GM23338 (cell line): ENCODE measurements at regions not wholly inside any gene's neighbourhood (a gene's known extent, or its start where the extent isn't known, plus 50 kb on each side); places are given as distances from the start of the nearest gene placed in this dataset.

Source experiments
- ATAC-seq: fragments of 200-7000 bp; cut with Tn5 transposase; 3 replicates; pipeline ENCODE4 v1.9.1; 2020
- DNase-seq: peaks from one replicate; pipeline ENCODE4 v3.0.0-alpha.2; 2015; ENCODE audit warnings: low spot score
- H2AFZ ChIP-seq: fragments of 200-600 bp; sonication (generic); 2 replicates; pipeline ENCODE4 v1.8.0; 2016; ENCODE audit warnings: antibody characterized with exemption, mild to moderate bottlenecking, moderate library complexity
- H3F3A ChIP-seq: fragments of 200-600 bp; sonication (generic); replicated peaks from 2 replicates; pipeline ENCODE4 v1.8.0; 2017; ENCODE audit warnings: antibody characterized with exemption, mixed run types, low read depth
- H3K27ac ChIP-seq: fragments of 200-600 bp; sonication (generic); 2 replicates; pipeline ENCODE4 v1.6.1; 2016; ENCODE audit warnings: low read depth
- H3K27me3 ChIP-seq: fragments of 200-600 bp; sonication (generic); 2 replicates; pipeline ENCODE4 v1.8.0; 2016; ENCODE audit warnings: mild to moderate bottlenecking, mixed run types, moderate library complexity; ENCODE audit not compliant: insufficient read depth
- H3K36me3 ChIP-seq: fragments of 200-600 bp; sonication (generic); 2 replicates; pipeline ENCODE4 v1.8.0; 2016; ENCODE audit warnings: mild to moderate bottlenecking; ENCODE audit not compliant: insufficient read depth
- H3K4me1 ChIP-seq: fragments of 200-600 bp; sonication (generic); 2 replicates; pipeline ENCODE4 v1.8.0; 2016; ENCODE audit warnings: mild to moderate bottlenecking, moderate library complexity; ENCODE audit not compliant: insufficient read depth
- H3K4me2 ChIP-seq: fragments of 200-600 bp; sonication (generic); 2 replicates; pipeline ENCODE4 v1.7.1; 2017; ENCODE audit warnings: mixed run types
- H3K4me3 ChIP-seq: fragments of 200-600 bp; sonication (generic); 2 replicates; pipeline ENCODE4 v1.6.1; 2016; ENCODE audit warnings: mixed run types
- H3K79me2 ChIP-seq: fragments of 200-600 bp; sonication (generic); replicated peaks from 2 replicates; pipeline ENCODE4 v1.8.0; 2017; ENCODE audit warnings: mild to moderate bottlenecking; ENCODE audit not compliant: insufficient read depth
- H3K9me2 ChIP-seq: fragments of 200-600 bp; sonication (generic); 2 replicates; pipeline ENCODE4 v1.8.0; 2017; ENCODE audit not compliant: insufficient read depth
- H4K20me1 ChIP-seq: fragments of 200-600 bp; sonication (generic); replicated peaks from 2 replicates; pipeline ENCODE4 v1.8.0; 2017; ENCODE audit warnings: mild to moderate bottlenecking; ENCODE audit not compliant: insufficient read depth
- H3K27ac Mint-ChIP-seq: 2 replicates; pipeline ENCODE4 v1.8.0; 2020; ENCODE audit warnings: inconsistent platforms, mild to moderate bottlenecking, moderate library complexity, mixed read lengths
- H3K27me3 Mint-ChIP-seq: 3 replicates; pipeline ENCODE4 v1.8.0; 2022; ENCODE audit warnings: low read depth, mild to moderate bottlenecking, moderate library complexity, mixed read lengths, inconsistent platforms; ENCODE audit not compliant: insufficient read depth, poor library complexity
- H3K36me3 Mint-ChIP-seq: 3 replicates; pipeline ENCODE4 v1.8.0; 2021; ENCODE audit warnings: low read depth, mild to moderate bottlenecking, inconsistent platforms, moderate library complexity, mixed read lengths
- H3K4me1 Mint-ChIP-seq: 3 replicates; pipeline ENCODE4 v1.8.0; 2020; ENCODE audit warnings: mild to moderate bottlenecking, inconsistent platforms, mixed read lengths
- H3K4me3 Mint-ChIP-seq: 3 replicates; pipeline ENCODE4 v1.8.0; 2021; ENCODE audit warnings: moderate library complexity, mild to moderate bottlenecking, inconsistent platforms, mixed read lengths
- H3K9me3 Mint-ChIP-seq: 3 replicates; pipeline ENCODE4 v1.8.0; 2020; ENCODE audit warnings: moderate library complexity, mild to moderate bottlenecking, inconsistent platforms, mixed read lengths
- CREB1 ChIP-seq: fragments of 250-450 bp; sonication (Bioruptor Pico); IDR thresholded peaks from 2 replicates; pipeline ENCODE4 v1.5.0; 2020; ENCODE audit warnings: low read depth, mild to moderate bottlenecking, moderate library complexity
- ETS1 ChIP-seq: IDR thresholded peaks from 2 replicates; pipeline ENCODE4 v1.6.1; 2016; ENCODE audit warnings: antibody characterized with exemption
- EZH2 ChIP-seq: fragments of 200-600 bp; sonication (generic); IDR thresholded peaks from one replicate; pipeline ENCODE4 v1.8.0; 2017; ENCODE audit warnings: antibody characterized with exemption, mild to moderate bottlenecking, low read depth; ENCODE audit not compliant: unreplicated experiment
- EZH2phosphoT487 ChIP-seq: fragments of 200-600 bp; sonication (generic); IDR thresholded peaks from one replicate; pipeline ENCODE4 v1.8.1; 2018; ENCODE audit warnings: antibody characterized with exemption; ENCODE audit not compliant: unreplicated experiment
- JUNB ChIP-seq: IDR thresholded peaks from one replicate; pipeline ENCODE4 v1.6.1; 2016; ENCODE audit warnings: antibody characterized with exemption; ENCODE audit not compliant: unreplicated experiment
- NANOG ChIP-seq: IDR thresholded peaks from 2 replicates; pipeline ENCODE4 v1.6.1; 2016; ENCODE audit warnings: antibody characterized with exemption, borderline replicate concordance
- POLR2AphosphoS5 ChIP-seq: IDR thresholded peaks from 2 replicates; pipeline ENCODE4 v1.6.1; 2016; ENCODE audit warnings: antibody characterized with exemption, low read depth
- REST ChIP-seq: IDR thresholded peaks from one replicate; pipeline ENCODE4 v1.6.1; 2018; ENCODE audit warnings: antibody characterized with exemption; ENCODE audit not compliant: unreplicated experiment
- STAT1 ChIP-seq: IDR thresholded peaks from one replicate; pipeline ENCODE4 v1.6.1; 2016; ENCODE audit warnings: antibody characterized with exemption; ENCODE audit not compliant: unreplicated experiment
- ZNF114 ChIP-seq: fragments of 250-450 bp; sonication (Bioruptor Pico); IDR thresholded peaks from 2 replicates; pipeline ENCODE4 v1.5.0; 2020; ENCODE audit warnings: mild to moderate bottlenecking, moderate library complexity
- ZNF331 ChIP-seq: fragments of 250-450 bp; sonication (Bioruptor Pico); IDR thresholded peaks from 2 replicates; pipeline ENCODE4 v1.5.0; 2020; ENCODE audit warnings: low read depth, mild to moderate bottlenecking, moderate library complexity
- TF ChIP-seq, protein P1 (sequence below): fragments of 250-450 bp; sonication (Bioruptor Pico); IDR thresholded peaks from 2 replicates; pipeline ENCODE4 v1.5.0; 2020; ENCODE audit warnings: mild to moderate bottlenecking, moderate library complexity
- TF ChIP-seq, protein P2 (sequence below), 2 experiments: fragments of 200-600 bp in 1 of 2; sonication (generic) in 1 of 2; conservative IDR thresholded peaks; 2 replicates each; pipeline versions ENCODE4 v1.5.1 to v1.6.1; 2016 to 2017; ENCODE audit warnings: antibody characterized with exemption in 2 of 2, low read depth in 2 of 2, mild to moderate bottlenecking in 2 of 2, moderate library complexity in 1 of 2

- Histone ChIP-seq H3K4me3 (no peak overlapping the region), H3K4me1 (no peaks in the 10 kb centered on the region), H3K9me2 (peaks cover 3% of the 10 kb centered on the region; the same call in 1 of the 2 replicates), H3K36me3 (no peaks in the 10 kb centered on the region), H3K27me3 (no peaks in the 10 kb centered on the region), H4K20me1 (no peaks in the 10 kb centered on the region), H3F3A (no peaks in the 10 kb centered on the region), H3K27ac (no peak overlapping the region), H3K79me2 (no peaks in the 10 kb centered on the region), H2AFZ (no peak overlapping the region), H3K4me2 (no peak overlapping the region)
- ATAC-seq: no peak
- DNase-seq: no peak
- Mint-ChIP-seq H3K9me3 (no peaks in the 10 kb centered on the region), H3K27ac (no peak overlapping the region), H3K4me1 (peaks cover 10% of the 10 kb centered on the region), H3K27me3 (no peaks in the 10 kb centered on the region), H3K36me3 (no peaks in the 10 kb centered on the region), H3K4me3 (no peak overlapping the region)
- TF ChIP-seq, protein P1, sequence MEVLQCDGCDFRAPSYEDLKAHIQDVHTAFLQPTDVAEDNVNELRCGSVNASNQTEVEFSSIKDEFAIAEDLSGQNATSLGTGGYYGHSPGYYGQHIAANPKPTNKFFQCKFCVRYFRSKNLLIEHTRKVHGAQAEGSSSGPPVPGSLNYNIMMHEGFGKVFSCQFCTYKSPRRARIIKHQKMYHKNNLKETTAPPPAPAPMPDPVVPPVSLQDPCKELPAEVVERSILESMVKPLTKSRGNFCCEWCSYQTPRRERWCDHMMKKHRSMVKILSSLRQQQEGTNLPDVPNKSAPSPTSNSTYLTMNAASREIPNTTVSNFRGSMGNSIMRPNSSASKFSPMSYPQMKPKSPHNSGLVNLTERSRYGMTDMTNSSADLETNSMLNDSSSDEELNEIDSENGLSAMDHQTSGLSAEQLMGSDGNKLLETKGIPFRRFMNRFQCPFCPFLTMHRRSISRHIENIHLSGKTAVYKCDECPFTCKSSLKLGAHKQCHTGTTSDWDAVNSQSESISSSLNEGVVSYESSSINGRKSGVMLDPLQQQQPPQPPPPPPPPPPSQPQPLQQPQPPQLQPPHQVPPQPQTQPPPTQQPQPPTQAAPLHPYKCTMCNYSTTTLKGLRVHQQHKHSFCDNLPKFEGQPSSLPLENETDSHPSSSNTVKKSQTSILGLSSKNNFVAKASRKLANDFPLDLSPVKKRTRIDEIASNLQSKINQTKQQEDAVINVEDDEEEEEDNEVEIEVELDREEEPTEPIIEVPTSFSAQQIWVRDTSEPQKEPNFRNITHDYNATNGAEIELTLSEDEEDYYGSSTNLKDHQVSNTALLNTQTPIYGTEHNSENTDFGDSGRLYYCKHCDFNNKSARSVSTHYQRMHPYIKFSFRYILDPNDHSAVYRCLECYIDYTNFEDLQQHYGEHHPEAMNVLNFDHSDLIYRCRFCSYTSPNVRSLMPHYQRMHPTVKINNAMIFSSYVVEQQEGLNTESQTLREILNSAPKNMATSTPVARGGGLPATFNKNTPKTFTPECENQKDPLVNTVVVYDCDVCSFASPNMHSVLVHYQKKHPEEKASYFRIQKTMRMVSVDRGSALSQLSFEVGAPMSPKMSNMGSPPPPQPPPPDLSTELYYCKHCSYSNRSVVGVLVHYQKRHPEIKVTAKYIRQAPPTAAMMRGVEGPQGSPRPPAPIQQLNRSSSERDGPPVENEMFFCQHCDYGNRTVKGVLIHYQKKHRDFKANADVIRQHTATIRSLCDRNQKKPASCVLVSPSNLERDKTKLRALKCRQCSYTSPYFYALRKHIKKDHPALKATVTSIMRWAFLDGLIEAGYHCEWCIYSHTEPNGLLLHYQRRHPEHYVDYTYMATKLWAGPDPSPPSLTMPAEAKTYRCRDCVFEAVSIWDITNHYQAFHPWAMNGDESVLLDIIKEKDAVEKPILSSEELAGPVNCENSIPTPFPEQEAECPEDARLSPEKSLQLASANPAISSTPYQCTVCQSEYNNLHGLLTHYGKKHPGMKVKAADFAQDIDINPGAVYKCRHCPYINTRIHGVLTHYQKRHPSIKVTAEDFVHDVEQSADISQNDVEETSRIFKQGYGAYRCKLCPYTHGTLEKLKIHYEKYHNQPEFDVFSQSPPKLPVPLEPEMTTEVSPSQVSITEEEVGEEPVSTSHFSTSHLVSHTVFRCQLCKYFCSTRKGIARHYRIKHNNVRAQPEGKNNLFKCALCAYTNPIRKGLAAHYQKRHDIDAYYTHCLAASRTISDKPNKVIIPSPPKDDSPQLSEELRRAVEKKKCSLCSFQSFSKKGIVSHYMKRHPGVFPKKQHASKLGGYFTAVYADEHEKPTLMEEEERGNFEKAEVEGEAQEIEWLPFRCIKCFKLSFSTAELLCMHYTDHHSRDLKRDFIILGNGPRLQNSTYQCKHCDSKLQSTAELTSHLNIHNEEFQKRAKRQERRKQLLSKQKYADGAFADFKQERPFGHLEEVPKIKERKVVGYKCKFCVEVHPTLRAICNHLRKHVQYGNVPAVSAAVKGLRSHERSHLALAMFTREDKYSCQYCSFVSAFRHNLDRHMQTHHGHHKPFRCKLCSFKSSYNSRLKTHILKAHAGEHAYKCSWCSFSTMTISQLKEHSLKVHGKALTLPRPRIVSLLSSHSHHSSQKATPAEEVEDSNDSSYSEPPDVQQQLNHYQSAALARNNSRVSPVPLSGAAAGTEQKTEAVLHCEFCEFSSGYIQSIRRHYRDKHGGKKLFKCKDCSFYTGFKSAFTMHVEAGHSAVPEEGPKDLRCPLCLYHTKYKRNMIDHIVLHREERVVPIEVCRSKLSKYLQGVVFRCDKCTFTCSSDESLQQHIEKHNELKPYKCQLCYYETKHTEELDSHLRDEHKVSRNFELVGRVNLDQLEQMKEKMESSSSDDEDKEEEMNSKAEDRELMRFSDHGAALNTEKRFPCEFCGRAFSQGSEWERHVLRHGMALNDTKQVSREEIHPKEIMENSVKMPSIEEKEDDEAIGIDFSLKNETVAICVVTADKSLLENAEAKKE: no peak
- TF ChIP-seq CREB1 (CRISPR knock-in tag): no peak
- no peak for TF ChIP-seq REST
- TF ChIP-seq JUNB: no peak
- no peak for TF ChIP-seq EZH2
- no peak for TF ChIP-seq ETS1
- no peak for TF ChIP-seq STAT1
- no peak for TF ChIP-seq ZNF114 (CRISPR knock-in tag)
- TF ChIP-seq ZNF331 (CRISPR knock-in tag): no peak
- TF ChIP-seq EZH2phosphoT487: no peak
- TF ChIP-seq NANOG: no peak
- TF ChIP-seq, protein P2, sequence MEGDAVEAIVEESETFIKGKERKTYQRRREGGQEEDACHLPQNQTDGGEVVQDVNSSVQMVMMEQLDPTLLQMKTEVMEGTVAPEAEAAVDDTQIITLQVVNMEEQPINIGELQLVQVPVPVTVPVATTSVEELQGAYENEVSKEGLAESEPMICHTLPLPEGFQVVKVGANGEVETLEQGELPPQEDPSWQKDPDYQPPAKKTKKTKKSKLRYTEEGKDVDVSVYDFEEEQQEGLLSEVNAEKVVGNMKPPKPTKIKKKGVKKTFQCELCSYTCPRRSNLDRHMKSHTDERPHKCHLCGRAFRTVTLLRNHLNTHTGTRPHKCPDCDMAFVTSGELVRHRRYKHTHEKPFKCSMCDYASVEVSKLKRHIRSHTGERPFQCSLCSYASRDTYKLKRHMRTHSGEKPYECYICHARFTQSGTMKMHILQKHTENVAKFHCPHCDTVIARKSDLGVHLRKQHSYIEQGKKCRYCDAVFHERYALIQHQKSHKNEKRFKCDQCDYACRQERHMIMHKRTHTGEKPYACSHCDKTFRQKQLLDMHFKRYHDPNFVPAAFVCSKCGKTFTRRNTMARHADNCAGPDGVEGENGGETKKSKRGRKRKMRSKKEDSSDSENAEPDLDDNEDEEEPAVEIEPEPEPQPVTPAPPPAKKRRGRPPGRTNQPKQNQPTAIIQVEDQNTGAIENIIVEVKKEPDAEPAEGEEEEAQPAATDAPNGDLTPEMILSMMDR (conservative IDR thresholded peaks at IDR 0.05; ENCODE audit: low read depth in 2 of 2): no peak
- TF ChIP-seq POLR2AphosphoS5: no peak
Observed at GRCh38 chr13:28601581-28601980, 57.3 kb upstream of the POMP start.
